ENCODE measurements at regions not wholly inside any gene's neighbourhood (a gene's known extent, or its start where the extent isn't known, plus 50 kb on each side); places are given as distances from the start of the nearest gene placed in this dataset.

DNA sequence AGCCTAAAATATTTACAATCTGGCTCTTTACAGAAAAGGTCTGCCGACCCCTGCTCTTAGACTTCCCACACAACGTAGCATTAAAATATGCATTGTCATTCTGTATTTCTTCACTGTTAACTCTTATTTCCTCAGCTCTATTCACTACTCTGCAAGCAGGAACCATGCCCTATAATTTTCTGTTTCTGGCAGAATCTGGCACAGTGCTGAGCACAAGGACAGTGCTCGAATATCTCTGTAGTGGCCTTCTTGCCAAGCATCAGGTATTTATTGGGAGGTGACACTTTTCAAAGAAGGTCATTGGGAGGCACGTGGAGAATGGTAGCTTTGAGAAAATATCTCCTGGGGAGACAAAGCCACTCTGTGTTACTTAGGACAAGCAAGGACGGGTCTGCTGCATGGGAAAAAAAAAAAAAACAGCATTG, 77.9 kb downstream of the PSMG1 start:
- peak in 1 of 2 donors; percentile 72 for DNase-seq

DNA sequence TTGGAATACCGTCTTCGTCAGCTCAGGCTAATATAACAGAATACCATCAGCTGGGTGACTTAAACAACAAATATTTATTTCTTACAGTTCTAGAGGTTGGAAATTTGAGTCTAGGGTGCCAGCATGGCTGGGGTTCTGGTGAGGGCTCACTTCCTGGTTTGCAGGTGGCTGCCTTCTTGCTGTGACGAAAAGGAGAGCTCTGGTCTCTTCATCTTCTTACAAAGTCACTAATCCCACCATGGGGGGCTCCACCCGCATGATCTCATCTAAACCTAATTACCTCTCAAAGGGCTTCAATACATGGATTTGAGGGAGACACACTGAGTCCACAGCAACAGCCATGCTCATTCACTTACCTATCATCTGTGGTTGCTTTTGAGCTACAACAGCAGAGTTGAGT, 78.3 kb downstream of the PSMG1 start:
- DNase-seq, result peak in 1 of 2 donors; percentile 43

- DNase-seq, result no peak
Measured at GRCh38 chr21:39103689-39104088, 79.6 kb downstream of the PSMG1 start.

DNA sequence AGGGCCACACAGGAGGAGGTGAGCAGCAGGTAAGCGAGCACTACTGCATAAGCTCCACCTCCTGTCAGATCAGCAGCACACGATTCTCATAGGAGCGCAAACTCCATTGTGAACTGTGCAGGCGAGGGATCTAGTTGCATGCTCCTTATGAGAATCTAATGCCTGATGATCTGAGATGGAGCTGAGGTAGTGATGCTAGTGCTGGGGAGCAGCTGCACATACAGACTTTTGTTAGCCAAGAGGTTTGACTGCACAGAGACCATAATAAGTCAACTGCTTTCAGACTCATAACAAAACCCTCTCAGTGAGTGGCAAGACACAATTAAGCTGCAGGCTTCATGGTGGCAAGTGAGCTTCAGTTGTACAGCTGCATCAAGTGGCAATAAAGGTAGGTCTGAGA, 83.4 kb downstream of the PSMG1 start:
- no peak for DNase-seq

- no peak for DNase-seq
Measured at GRCh38 chr21:39098696-39099200, 84.5 kb downstream of the PSMG1 start.

- no peak for DNase-seq
Measured at GRCh38 chr21:39097981-39098380, 85.3 kb downstream of the PSMG1 start.

DNA sequence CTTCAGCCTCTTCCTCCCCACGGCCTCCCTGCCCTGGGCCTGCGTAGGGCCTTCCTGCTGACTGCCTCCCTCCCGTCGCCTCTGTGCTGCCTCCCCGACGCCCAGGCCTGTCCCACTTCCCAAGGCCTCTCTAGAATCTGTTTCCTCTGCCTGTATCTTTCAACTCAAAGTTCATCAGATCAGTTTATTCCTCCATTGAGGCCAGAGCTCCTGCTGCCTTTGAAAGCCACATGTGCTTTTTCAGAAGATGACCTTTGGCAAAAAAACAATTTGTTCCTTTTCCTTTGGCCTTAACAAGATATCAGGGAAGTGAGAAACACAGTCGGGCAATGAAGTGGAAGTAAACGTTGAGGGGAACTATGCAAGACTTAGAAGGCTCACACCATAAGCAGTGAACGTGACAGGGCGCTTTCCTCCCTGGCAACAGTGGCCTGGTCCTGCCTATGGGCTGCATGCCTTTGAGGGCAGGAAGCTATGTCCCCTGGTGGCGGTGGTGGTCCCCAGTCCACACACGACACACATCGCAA, 85.9 kb downstream of the PSMG1 start:
- peak in 1 of 2 donors; percentile 13 for DNase-seq

DNA sequence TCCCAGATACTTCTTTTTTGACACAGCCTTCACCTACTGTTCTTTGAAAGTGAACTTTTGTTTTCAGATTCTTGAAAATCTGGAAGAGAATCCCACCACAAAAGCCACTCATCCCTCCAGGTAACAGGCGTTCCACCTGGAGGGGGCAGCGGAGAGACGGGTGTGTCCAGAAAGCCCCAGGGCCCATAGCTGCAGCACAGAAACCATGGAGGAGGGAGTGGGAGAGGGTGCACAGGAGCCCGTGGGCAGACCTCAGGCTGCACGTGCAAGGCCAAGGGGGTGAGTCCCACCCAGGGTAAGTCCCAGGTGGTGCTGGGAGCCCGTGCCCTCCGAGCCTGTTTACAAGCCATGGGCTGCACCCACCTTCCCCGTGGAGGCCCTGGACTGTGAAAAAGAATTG, 86.5 kb downstream of the PSMG1 start:
- DNase-seq, result no peak

DNA sequence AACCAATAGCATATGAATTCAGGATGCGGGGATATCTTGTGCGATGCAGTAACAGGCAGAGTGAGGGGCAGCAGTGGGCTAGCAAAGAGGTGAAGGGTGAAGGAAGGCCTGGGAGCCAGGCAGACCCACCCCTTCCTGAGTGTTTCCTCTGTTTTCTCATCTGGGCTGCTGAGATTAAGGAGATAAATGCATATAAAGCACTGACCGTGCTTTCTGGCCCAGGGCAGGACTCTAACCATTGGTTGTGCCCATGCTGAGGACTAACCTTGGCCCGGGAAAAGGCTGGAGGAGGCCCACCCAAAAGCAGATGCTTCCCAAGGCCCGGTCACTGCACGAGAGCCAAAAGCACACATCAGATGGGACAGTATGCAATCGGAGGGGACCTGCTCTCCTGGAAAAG, 87.6 kb downstream of the PSMG1 start:
- no peak for DNase-seq

GRCh38 chr21:39094847-39095579, 88.2 kb downstream of the PSMG1 start:
- peak; percentile 41 to 65 for DNase-seq

DNA sequence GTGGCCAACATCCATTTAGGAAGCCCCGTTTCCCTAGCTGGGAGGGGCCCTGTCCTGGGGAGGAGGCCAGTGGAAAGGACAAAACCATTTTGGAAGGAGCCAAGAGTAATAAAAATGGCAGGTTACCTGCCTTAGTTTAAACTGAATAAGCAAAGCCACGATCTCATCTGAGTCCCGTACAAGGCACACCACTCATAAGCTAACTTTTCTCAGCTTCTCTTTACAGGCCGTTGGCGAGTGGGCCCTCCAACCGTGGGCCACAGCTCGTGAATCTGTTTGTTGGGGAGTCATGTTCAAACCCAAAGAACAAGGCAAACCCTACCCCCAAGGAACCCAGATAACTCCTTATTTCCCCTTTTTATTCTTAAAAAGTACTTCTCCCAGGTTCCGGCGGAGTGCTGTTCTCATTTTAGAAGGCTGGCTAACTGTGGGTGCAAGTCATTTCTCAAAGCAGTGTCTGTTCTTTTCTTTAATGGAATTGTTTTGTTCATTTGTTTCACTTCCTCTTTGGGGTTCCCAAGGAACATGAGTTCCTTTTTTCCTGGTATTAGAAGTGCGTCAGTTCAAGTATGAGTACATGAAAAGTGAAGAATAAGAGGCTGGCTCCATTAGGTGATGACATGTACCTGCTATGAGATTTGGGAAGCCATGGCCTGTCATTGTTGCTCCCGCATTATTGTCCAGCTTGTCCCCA, 89.0 kb downstream of the PSMG1 start:
- DNase-seq, result peak; percentile 23 to 76

- no peak for DNase-seq
Measured at GRCh38 chr21:39093526-39093925, 89.7 kb downstream of the PSMG1 start.

DNA sequence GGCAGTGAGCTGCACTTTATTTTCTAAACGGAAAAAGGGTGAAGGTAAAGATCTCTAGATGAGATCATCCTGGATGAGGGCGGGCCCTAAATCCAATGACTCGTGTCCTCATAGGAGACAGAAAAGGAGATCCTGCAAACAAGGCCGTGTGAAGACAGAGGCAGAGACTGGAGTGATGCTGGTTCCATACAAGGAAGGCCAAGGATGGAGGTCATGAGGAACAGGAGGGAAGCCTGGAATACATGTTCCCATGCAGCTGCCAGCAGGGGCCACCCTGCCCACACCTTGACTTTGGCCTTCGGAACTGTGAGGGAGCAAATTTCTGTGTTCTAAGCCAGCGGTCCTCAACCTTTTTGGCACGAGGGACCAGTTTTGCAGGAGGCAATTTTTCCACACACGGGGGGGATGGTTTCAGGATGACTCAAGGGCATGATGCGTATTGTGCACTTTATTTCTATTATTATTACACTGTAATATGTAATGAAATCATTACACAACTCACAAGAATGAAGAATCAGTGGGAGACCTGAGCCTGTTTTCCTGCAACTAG, 94.3 kb downstream of the PSMG1 start:
- DNase-seq, result no peak

GRCh38 chr21:39088031-39088370, 95.2 kb downstream of the PSMG1 start:
- no peak for DNase-seq

DNA sequence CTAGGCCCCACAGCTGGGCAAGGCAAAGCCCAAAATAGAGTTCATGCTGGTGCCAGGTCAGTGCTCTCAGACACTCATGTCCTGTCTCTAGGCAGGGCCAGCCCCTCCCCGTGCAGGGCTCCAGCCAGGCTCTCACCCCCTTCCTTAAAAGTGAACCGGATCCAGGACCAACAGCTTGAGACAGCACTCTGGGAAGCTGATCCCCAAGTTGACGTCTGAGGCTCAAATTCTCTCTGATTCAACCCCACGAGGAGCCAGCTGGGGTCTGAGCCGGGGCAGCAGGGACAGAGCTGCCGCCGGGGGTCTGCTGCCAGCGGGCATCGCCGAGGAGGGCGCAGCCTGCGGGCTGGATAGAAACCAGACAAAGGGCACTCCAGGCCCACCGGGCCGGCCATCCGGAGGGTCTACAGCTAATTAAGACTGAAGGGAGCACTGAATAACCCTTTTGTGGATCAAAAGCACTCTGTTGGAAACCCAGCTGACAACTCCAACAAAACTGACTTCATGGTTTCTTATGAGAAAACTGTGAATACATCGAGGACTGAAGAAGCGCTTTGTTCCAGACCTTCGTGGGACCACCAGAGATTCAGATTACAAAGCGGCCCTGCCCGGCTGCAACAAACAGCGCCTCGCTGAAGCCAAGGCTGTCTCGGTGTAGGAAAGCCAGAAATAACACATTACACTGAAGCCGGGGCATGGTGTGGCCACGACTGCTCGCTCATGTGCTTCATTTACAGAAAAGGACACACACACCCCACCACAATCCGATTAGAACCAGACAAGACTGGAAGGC, 95.8 kb downstream of the PSMG1 start:
- no peak for DNase-seq

DNA sequence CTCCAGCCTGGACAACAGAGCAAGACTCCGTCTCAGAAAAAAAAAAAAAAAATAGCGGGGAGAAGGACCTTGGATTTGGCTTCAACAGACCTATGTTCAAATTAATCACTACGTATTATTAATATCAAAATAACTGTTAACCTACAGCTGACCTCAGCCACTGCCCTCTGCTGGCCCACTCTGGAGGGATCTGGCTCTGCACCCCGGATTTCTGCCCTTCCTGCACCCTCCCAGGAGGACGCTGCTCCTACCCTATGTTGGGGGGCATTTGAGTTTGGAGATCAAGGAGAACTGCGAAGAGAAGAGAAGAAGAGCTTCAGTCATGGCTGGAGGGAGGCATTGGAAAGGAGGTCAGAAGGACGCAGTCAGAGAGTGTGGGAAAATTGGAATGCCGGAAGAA, 96.7 kb downstream of the PSMG1 start:
- no peak for DNase-seq

DNA sequence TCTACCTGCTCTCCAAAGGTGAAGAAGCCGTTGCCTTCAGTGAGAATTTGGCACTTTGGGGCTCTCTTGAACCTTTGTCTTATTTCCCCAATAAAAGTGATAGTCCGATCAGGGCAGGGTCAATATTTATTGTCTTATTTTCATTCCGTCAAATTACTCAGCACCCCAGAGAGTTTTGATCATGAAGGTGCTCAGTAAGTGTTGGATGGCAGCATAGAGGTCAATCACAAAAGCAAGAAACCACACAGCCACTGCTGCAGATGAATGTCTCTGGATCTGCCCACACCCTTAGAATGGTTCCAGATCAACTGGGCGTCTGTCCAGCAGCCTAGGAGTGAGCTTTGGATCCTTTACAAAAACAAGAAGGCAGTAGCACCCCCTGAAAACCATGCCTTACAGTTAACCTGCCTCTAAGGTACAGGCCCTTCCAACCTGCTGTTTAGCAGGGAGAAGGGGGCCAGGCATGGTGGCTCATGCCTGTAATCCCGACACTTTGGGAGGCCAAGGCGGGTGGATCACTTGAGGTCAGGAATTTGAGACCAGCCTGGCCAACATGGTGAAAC, 97.3 kb downstream of the PSMG1 start:
- DNase-seq, result no peak

DNA sequence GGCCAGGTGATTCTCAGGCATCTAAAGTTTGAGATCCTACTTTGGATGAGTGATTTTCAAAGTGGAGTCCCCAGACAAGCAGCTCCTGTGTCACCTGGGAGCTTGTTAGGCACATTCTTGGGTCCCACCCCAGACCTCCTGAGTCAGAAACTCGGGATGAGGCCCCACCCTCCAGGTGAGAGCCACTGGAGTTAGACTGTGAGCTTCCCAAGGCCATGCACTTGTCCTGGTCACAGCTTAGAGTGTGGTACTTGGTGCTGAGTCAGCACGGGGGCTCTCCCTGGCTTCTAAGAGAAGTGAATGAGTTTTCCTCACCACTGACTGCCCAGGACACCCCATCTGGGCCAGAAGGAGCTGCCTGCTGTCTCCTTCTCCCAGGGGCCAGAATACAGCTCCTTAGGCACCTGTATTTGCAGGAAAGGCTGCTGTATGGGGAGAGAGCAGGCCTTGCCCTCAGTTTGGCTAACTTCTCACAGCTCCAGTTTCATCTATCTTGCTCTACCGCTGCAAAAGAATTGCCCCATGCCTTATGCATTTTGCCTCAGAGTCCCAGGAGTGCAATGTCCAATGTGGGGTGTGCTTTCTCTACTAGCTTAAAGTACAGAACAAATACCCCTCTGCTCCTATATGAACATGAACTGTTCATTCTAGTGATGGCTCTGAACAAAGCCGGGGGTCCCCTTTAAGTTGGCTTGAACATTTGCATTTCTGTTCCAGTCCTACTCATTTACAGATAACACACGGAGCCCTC, 98.1 kb downstream of the PSMG1 start:
- no peak for DNase-seq

DNA sequence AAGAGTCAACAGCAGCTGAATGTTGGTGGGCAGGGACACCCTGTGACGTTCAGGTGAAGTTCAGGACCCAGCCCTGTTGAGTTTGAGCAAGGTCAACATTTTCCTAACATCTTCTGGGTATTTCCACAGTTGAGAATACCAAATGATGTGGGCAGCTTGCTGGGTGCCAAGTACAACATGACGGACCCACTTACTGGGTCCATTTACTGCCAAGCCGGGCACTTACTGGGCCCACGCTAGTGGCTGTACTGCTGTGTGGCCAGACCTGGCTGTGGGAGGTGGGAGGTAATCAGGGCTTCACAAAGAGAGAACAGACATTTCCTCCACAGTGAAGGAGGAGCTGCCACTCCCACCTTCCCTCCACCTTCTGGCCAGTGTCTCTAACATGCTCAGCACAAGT, 99.2 kb downstream of the PSMG1 start:
- no peak for DNase-seq

- no peak for DNase-seq
Measured at GRCh38 chr21:39083377-39084008, 99.8 kb downstream of the PSMG1 start.

DNA sequence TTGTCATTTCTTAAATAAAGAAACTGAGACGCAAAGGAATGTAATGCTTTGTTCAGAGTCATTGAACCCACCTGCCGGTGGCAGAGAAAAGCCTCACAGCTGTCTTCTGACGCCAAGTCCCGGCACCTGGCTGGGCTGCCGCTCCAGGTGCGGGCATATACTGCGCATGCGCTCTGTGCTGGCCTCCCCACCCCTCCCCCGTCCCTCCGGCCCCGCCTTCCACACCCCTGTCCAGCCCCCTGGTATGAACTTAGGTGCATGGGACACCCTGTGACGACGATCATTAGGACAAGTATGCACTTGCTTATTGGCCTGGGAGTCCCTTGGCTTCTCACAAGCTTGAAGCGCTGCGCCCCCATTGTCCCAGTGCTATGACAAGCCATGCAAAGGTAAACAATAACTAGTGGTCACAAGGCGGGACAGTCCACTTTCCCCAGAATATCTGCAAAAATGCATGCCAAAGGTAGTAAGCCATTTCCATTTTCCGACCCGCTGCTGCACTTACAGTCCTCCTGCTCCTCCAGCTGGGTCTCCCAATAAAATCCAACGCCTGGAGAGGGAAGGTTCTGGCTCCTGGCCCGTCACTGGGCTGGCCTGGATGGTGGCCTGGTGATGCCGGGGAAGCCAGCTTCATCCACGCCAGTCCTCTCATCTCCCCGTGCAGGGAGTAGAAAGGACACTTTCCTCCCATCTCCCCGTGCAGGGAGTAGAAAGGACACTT, 100.4 kb downstream of the PSMG1 start:
- DNase-seq, result no peak

Data from bone marrow (tissue), 2 donors.